ENCODE measurements at regions not wholly inside any gene's neighbourhood (a gene's known extent, or its start where the extent isn't known, plus 50 kb on each side); places are given as distances from the start of the nearest gene placed in this dataset.

GRCh38 chr13:40254394-40254793 is 412.0 kb downstream of the FOXO1 start:
- no peak for DNase-seq (ENCODE audit: low spot score)

GRCh38 chr13:40255551-40255950 is 410.9 kb downstream of the FOXO1 start:
- DNase-seq (ENCODE audit: low spot score), result no peak

GRCh38 chr13:40259899-40260298 is 406.5 kb downstream of the FOXO1 start:
- DNase-seq (ENCODE audit: low spot score), result no peak

- DNase-seq (ENCODE audit: low spot score), result no peak
These were observed 405.1 kb downstream of the FOXO1 start for GRCh38 chr13:40261336-40261735.

GRCh38 chr13:40261947-40262346 is 404.5 kb downstream of the FOXO1 start:
- DNase-seq (ENCODE audit: low spot score), result no peak

GRCh38 chr13:40269086-40269485 is 397.4 kb downstream of the FOXO1 start:
- peak; percentile 9 for DNase-seq (ENCODE audit: low spot score)

- no peak for DNase-seq (ENCODE audit: low spot score)
These were observed 395.7 kb downstream of the FOXO1 start for GRCh38 chr13:40270726-40271125.

GRCh38 chr13:40271271-40271885 is 395.1 kb downstream of the FOXO1 start:
- DNase-seq (ENCODE audit: low spot score), result no peak

GRCh38 chr13:40271931-40272775 is 394.3 kb downstream of the FOXO1 start:
- peak; percentile 50 for DNase-seq (ENCODE audit: low spot score)

GRCh38 chr13:40272776-40273139 is 393.7 kb downstream of the FOXO1 start:
- no peak for DNase-seq (ENCODE audit: low spot score)

GRCh38 chr13:40273253-40274025 is 393.0 kb downstream of the FOXO1 start:
- DNase-seq (ENCODE audit: low spot score), result no peak

GRCh38 chr13:40274103-40274502 is 392.3 kb downstream of the FOXO1 start:
- no peak for DNase-seq (ENCODE audit: low spot score)

- DNase-seq (ENCODE audit: low spot score), result no peak
These were observed 391.3 kb downstream of the FOXO1 start for GRCh38 chr13:40275155-40275554.

GRCh38 chr13:40275636-40276035 is 390.8 kb downstream of the FOXO1 start:
- DNase-seq (ENCODE audit: low spot score), result peak; percentile 12

GRCh38 chr13:40283666-40284065 is 382.8 kb downstream of the FOXO1 start:
- no peak for DNase-seq (ENCODE audit: low spot score)

- no peak for DNase-seq (ENCODE audit: low spot score)
These were observed 380.8 kb downstream of the FOXO1 start for GRCh38 chr13:40285634-40286033.

GRCh38 chr13:40287428-40287827 is 379.0 kb downstream of the FOXO1 start:
- DNase-seq (ENCODE audit: low spot score), result no peak

- no peak for DNase-seq (ENCODE audit: low spot score)
These were observed 378.2 kb downstream of the FOXO1 start for GRCh38 chr13:40288259-40288658.

GRCh38 chr13:40290758-40291157 is 375.7 kb downstream of the FOXO1 start:
- no peak for DNase-seq (ENCODE audit: low spot score)

GRCh38 chr13:40292108-40292507 is 374.3 kb downstream of the FOXO1 start:
- DNase-seq (ENCODE audit: low spot score), result no peak

GRCh38 chr13:40292536-40292935 is 373.9 kb downstream of the FOXO1 start:
- DNase-seq (ENCODE audit: low spot score), result no peak

GRCh38 chr13:40302351-40302750 is 364.1 kb downstream of the FOXO1 start:
- DNase-seq (ENCODE audit: low spot score), result no peak

- no peak for DNase-seq (ENCODE audit: low spot score)
These were observed 362.1 kb downstream of the FOXO1 start for GRCh38 chr13:40304391-40304790.
